Astrocyte of the spinal cord (primary cell): ENCODE measurements at regions not wholly inside any gene's neighbourhood (a gene's known extent, or its start where the extent isn't known, plus 50 kb on each side); places are given as distances from the start of the nearest gene placed in this dataset.

Experiments used
- DNase-seq: peaks from one replicate; pipeline ENCODE4 v3.0.0; 2011; ENCODE audit warnings: low read depth, low spot score
- H3K4me3 ChIP-seq: 2 replicates; pipeline ENCODE4 v1.5.1; 2011; ENCODE audit warnings: low read depth, mild to moderate bottlenecking, low read length, moderate library complexity
- in situ Hi-C: cut with HindIII; loops from 2 replicates; pipeline ENCODE4 v1.10.0; 2017; ENCODE audit warnings: low sequenced_read_pairs
- TF ChIP-seq, protein P1 (sequence below): IDR thresholded peaks from 2 replicates; pipeline ENCODE4 v1.5.1; 2012; ENCODE audit warnings: low read depth, mild to moderate bottlenecking, low read length, inconsistent platforms

DNA sequence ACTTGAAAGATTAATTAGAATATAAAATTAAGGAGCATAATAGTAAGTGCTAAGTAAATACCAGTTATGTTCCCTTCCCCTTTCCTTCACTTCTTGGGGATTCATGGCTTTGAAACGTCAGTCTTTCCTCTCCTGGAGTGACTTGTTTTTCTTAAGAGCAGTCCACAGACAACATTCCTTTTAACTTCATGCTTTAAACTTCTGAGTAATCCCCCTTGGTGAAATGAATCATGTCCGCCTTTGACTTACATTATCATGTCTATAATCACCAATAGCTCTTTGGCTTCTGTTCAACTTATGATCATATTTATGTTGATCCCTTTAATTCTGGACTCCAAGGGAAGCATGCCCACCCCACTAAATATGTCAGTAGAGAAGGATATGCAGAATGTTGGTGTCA is 1012.1 kb upstream of the SLIT2 start:
- in situ Hi-C loops, result no loop called here
- TF ChIP-seq, protein P1, sequence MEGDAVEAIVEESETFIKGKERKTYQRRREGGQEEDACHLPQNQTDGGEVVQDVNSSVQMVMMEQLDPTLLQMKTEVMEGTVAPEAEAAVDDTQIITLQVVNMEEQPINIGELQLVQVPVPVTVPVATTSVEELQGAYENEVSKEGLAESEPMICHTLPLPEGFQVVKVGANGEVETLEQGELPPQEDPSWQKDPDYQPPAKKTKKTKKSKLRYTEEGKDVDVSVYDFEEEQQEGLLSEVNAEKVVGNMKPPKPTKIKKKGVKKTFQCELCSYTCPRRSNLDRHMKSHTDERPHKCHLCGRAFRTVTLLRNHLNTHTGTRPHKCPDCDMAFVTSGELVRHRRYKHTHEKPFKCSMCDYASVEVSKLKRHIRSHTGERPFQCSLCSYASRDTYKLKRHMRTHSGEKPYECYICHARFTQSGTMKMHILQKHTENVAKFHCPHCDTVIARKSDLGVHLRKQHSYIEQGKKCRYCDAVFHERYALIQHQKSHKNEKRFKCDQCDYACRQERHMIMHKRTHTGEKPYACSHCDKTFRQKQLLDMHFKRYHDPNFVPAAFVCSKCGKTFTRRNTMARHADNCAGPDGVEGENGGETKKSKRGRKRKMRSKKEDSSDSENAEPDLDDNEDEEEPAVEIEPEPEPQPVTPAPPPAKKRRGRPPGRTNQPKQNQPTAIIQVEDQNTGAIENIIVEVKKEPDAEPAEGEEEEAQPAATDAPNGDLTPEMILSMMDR, result no peak
- H3K4me3 ChIP-seq, result no peak overlapping the region
- DNase-seq, result peak; percentile 70

DNA sequence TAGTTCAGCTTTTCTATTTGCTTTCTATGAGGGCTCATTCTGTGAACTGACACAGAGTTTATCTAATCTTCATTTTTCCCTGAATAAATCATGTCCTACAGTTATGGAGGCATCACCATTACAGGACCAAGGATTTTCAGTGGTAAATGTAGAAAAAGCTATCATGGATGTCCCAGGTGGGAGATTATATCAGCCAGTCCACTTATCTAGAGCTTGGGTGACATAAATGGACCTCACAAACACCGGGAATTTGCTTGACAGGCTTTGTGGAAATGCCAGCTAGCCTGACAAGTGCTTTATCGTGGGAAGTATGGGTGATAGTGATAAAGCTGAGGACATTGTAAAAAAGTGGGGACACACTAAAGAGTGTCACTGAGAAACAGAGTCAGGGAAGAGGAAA is 1015.2 kb upstream of the SLIT2 start:
- in situ Hi-C loops, result no loop called here
- DNase-seq, result no peak
- no peak overlapping the region for H3K4me3 ChIP-seq
- TF ChIP-seq, protein P1, result no peak

DNA sequence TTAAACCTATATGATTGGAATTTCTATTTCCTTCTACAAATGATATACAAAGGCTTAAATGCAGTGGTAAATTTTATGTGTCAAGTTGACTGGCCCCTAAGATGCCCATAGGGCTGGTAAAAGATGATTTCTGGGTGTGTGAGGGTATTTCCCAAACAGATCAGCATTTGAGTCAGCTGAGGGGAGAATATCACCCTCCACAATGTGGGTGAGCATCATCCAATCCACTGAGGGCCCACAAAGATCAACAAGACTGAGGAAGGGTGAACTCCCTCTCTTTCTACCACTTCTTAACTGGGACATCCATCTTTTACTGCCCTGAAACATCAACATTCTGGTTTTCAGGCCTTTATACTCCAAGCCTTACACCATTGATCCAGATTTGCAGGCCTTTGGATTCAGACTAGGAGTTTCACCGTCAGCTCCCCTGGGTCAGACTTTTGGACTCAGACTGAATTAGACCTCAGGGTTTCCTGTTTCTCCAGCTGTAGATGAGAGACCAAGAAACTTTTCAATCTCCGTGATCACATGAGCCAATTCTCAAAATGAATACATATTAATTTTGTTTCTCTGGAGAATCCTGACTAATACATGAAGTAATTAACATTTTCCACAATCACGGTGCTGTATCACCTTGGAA is 1020.7 kb upstream of the SLIT2 start:
- TF ChIP-seq, protein P1, result no peak
- in situ Hi-C loops, result no loop called here
- DNase-seq, result no peak

DNA sequence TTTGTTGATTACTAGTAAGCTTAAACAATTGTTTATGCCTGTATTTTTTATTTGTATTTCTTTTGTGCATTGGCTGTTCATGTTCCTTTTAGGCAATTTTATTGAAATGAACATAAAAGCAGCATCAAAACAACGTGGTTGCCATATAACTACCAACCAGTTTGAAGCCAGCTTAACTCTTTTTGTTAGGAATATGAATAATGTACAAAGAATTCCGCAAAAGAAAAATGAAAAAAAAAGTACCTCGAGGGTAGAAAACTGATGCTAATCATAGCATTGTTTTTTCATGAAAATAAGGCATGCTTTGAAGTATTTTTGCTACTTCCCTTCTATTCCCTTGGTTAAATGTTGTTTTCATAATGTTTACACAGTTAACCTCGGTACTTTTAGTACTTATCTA is 1024.0 kb upstream of the SLIT2 start:
- H3K4me3 ChIP-seq, result no peak overlapping the region
- TF ChIP-seq, protein P1, result no peak
- no peak for DNase-seq
- in situ Hi-C loops, result no loop called here

More for the DNA sequence above, 1020.7 kb upstream of the SLIT2 start:
- H3K4me3 ChIP-seq, result no peak overlapping the region

DNA sequence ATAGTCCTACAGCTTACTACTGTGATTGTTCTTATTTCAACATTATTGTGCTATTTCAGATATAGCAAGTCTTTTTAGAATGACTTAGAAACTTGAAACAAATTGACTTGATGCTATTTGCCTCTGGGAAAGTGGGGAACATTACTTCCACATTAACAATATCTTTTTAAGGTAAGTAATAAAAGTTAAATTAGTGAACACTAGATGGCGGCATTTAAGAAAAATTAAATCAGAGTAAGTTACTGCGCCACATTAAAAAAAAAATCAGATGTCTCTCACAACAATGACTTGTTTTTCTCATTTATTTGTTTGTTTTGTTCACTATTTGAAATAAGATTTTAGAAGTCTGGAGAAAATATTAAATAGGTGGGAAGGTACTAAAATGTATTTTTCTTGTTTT is 1026.9 kb upstream of the SLIT2 start:
- TF ChIP-seq, protein P1, result no peak
- no peak overlapping the region for H3K4me3 ChIP-seq
- in situ Hi-C loops, result no loop called here
- DNase-seq, result peak; percentile 59

DNA sequence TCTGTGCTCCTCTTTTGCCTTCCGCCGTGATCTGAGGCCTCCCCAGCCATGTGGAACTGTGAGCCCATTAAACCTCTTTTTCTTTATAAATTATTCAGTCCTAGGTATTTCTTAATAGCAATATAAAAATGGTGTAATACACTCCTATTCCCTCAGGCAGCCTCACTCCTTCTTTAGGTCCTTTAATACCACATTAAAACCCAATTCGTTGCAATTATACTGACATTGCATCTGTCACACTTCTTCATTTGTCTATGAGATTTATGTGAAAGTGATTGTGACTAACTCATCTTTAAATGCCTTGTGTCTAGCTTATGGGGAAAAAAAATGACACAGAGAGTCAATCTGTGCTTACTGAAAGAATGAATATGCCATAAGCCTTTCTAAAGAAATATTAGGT is 1035.2 kb upstream of the SLIT2 start:
- TF ChIP-seq, protein P1, result no peak
- in situ Hi-C loops, result no loop called here
- no peak overlapping the region for H3K4me3 ChIP-seq
- no peak for DNase-seq
